ENCODE measurements at regions not wholly inside any gene's neighbourhood (a gene's known extent, or its start where the extent isn't known, plus 50 kb on each side); places are given as distances from the start of the nearest gene placed in this dataset.

DNA sequence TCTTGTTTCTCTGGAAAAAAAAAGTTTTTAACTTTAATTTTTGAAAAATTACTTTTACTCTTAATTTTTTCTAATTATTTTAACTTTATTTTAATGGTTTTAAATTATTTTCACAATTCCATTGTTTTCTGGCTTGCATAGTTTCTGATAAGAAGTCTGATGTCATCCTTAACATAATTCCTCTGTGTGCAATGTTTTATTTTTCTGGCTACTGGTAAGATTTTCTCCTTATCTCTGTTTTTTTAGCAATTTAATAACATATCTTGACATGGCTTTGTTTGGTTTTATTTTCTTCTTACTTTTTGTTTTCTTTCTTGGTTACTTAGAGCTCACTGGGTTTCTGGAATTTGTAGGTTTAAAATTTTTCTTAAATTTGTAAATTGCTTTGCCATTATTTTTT is 114.8 kb downstream of the TBXT start:
- H3K27me3 ChIP-seq (ENCODE audit: control insufficient read depth, insufficient read depth, low read length) = no peaks in the 10 kb centered on the region
- H3K9me3 ChIP-seq (ENCODE audit: control insufficient read depth, low read depth, low read length) = peaks cover 14% of the 10 kb centered on the region
- no peak overlapping the region for H3K4me3 ChIP-seq (ENCODE audit: low read length)

GRCh38 chr6:166050559-166050958 is 117.1 kb downstream of the TBXT start:
- H3K36me3 ChIP-seq (ENCODE audit: control insufficient read depth, insufficient read depth, low read length) = no peaks in the 10 kb centered on the region
- peaks cover 14% of the 10 kb centered on the region for H3K9me3 ChIP-seq (ENCODE audit: control insufficient read depth, low read depth, low read length)
- no peak overlapping the region for H3K27ac ChIP-seq (ENCODE audit: low read length)
- no peak for DNase-seq
- H3K4me3 ChIP-seq (ENCODE audit: low read length) = no peak overlapping the region
- H3K4me1 ChIP-seq (ENCODE audit: control insufficient read depth, insufficient read depth, low read length) = no peaks in the 10 kb centered on the region
- H3K27me3 ChIP-seq (ENCODE audit: control insufficient read depth, insufficient read depth, low read length) = no peaks in the 10 kb centered on the region
- 100% methylated on average over 2 of the region's 4 CpGs for WGBS (ENCODE audit: insufficient coverage, low lambda C conversion rate)

More for the DNA sequence above, 114.8 kb downstream of the TBXT start:
- no peaks in the 10 kb centered on the region for H3K36me3 ChIP-seq (ENCODE audit: control insufficient read depth, insufficient read depth, low read length)
- no peaks in the 10 kb centered on the region for H3K4me1 ChIP-seq (ENCODE audit: control insufficient read depth, insufficient read depth, low read length)
- no peak for DNase-seq
- H3K27ac ChIP-seq (ENCODE audit: low read length) = no peak overlapping the region

DNA sequence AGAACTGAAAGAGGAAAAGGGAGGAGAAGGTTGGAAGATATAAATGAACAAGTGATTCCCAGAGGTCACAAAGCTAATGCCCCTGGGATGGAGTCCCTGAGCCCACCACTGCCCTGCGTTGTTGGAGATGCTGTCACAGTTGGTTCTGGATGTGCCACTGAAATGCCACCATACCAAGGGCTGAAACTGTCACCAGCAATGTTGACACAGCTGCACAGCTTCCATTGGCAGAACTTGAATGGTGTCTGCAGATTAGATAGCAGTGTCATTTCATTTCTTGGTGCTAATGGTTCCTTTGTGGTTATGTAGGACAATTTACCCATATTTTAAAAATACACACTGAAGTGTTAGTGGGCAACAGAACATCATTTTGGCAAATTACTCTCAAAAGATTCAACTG is 120.7 kb downstream of the TBXT start:
- Histone ChIP-seq H3K27ac (ENCODE audit: low read length) (no peak overlapping the region), H3K36me3 (ENCODE audit: control insufficient read depth, insufficient read depth, low read length) (no peaks in the 10 kb centered on the region), H3K27me3 (ENCODE audit: control insufficient read depth, insufficient read depth, low read length) (no peaks in the 10 kb centered on the region), H3K4me1 (ENCODE audit: control insufficient read depth, insufficient read depth, low read length) (no peaks in the 10 kb centered on the region), H3K4me3 (ENCODE audit: low read length) (no peak overlapping the region), H3K9me3 (ENCODE audit: control insufficient read depth, low read depth, low read length) (peaks cover 3% of the 10 kb centered on the region)
- DNase-seq = no peak
- no CpG with 5 or more reads among the region's 1 CpG for WGBS (ENCODE audit: insufficient coverage, low lambda C conversion rate)

DNA sequence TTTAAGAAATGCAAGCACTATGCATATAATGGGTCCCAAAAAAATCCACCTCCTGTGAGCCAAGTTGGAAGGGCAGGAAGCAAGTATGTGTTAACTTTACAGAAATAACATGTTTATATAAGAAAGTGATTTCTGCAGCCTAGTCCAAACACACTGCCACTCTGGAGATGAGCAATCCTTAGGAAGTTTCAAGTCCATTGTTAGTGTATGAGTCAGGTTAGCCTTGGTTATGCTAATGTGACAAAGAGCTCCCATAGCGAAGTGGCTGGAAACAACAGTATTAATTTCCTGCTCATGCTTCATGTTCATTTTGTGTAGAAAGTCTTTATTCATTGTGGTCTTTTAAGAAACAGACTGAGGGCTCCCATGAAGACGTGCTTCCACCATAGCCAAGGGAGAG is 121.4 kb downstream of the TBXT start:
- DNase-seq = peak in 1 of 2 donors; percentile 8
- no peaks in the 10 kb centered on the region for H3K27me3 ChIP-seq (ENCODE audit: control insufficient read depth, insufficient read depth, low read length)
- no peaks in the 10 kb centered on the region for H3K4me1 ChIP-seq (ENCODE audit: control insufficient read depth, insufficient read depth, low read length)
- no peaks in the 10 kb centered on the region for H3K36me3 ChIP-seq (ENCODE audit: control insufficient read depth, insufficient read depth, low read length)
- H3K9me3 ChIP-seq (ENCODE audit: control insufficient read depth, low read depth, low read length) = no peaks in the 10 kb centered on the region
- no peak overlapping the region for H3K27ac ChIP-seq (ENCODE audit: low read length)
- WGBS (ENCODE audit: insufficient coverage, low lambda C conversion rate) = no CpG with 5 or more reads among the region's 2 CpGs
- H3K4me3 ChIP-seq (ENCODE audit: low read length) = no peak overlapping the region

- H3K27ac ChIP-seq (ENCODE audit: low read length) = no peak overlapping the region
- H3K36me3 ChIP-seq (ENCODE audit: control insufficient read depth, insufficient read depth, low read length) = no peaks in the 10 kb centered on the region
- no peak overlapping the region for H3K4me3 ChIP-seq (ENCODE audit: low read length)
- WGBS (ENCODE audit: insufficient coverage, low lambda C conversion rate) = no CpG with 5 or more reads among the region's 1 CpG
- no peaks in the 10 kb centered on the region for H3K4me1 ChIP-seq (ENCODE audit: control insufficient read depth, insufficient read depth, low read length)
- no peaks in the 10 kb centered on the region for H3K9me3 ChIP-seq (ENCODE audit: control insufficient read depth, low read depth, low read length)
- no peak for DNase-seq
- no peaks in the 10 kb centered on the region for H3K27me3 ChIP-seq (ENCODE audit: control insufficient read depth, insufficient read depth, low read length)
Measured at GRCh38 chr6:166045860-166046200, 121.8 kb downstream of the TBXT start.

- no CpG with 5 or more reads among the region's 3 CpGs for WGBS (ENCODE audit: insufficient coverage, low lambda C conversion rate)
- H3K27me3 ChIP-seq (ENCODE audit: control insufficient read depth, insufficient read depth, low read length) = no peaks in the 10 kb centered on the region
- no peaks in the 10 kb centered on the region for H3K36me3 ChIP-seq (ENCODE audit: control insufficient read depth, insufficient read depth, low read length)
- H3K4me3 ChIP-seq (ENCODE audit: low read length) = no peak overlapping the region
- no peaks in the 10 kb centered on the region for H3K4me1 ChIP-seq (ENCODE audit: control insufficient read depth, insufficient read depth, low read length)
- no peak for DNase-seq
- H3K9me3 ChIP-seq (ENCODE audit: control insufficient read depth, low read depth, low read length) = no peaks in the 10 kb centered on the region
- no peak overlapping the region for H3K27ac ChIP-seq (ENCODE audit: low read length)
Measured at GRCh38 chr6:166045173-166045859, 122.3 kb downstream of the TBXT start.

- no peaks in the 10 kb centered on the region for H3K36me3 ChIP-seq (ENCODE audit: control insufficient read depth, insufficient read depth, low read length)
- no CpG with 5 or more reads among the region's 4 CpGs for WGBS (ENCODE audit: insufficient coverage, low lambda C conversion rate)
Measured at GRCh38 chr6:166041277-166041676, 126.4 kb downstream of the TBXT start.

DNA sequence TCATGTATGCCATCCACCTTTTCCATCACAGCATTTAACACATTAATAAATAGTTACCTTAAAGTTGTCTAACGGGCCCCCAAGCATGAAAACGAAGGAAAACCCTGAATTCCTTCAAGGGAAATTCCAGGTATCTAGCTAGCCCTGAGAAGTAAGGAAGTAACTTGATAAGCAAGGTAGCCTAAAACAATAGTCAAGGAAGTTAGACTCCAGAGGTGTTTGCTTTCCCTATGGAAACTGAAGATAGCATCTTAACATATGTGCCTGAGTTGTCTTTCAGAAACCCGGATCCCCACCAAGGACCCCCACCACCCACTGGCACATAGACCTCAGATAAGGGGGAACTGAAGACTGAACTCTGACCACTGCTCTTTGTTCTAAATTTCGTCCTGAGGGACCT is 127.4 kb downstream of the TBXT start:
- Histone ChIP-seq H3K4me1 (ENCODE audit: control insufficient read depth, insufficient read depth, low read length) (no peaks in the 10 kb centered on the region), H3K27ac (ENCODE audit: low read length) (no peak overlapping the region), H3K36me3 (ENCODE audit: control insufficient read depth, insufficient read depth, low read length) (no peaks in the 10 kb centered on the region), H3K27me3 (ENCODE audit: control insufficient read depth, insufficient read depth, low read length) (no peaks in the 10 kb centered on the region), H3K9me3 (ENCODE audit: control insufficient read depth, low read depth, low read length) (no peaks in the 10 kb centered on the region), H3K4me3 (ENCODE audit: low read length) (no peak overlapping the region)
- no peak for DNase-seq
- 50% methylated on average over 1 of the region's 4 CpGs for WGBS (ENCODE audit: insufficient coverage, low lambda C conversion rate)

More at GRCh38 chr6:166041277-166041676, 126.4 kb downstream of the TBXT start:
- Histone ChIP-seq H3K27me3 (ENCODE audit: control insufficient read depth, insufficient read depth, low read length) (no peaks in the 10 kb centered on the region), H3K27ac (ENCODE audit: low read length) (no peak overlapping the region), H3K4me1 (ENCODE audit: control insufficient read depth, insufficient read depth, low read length) (no peaks in the 10 kb centered on the region), H3K9me3 (ENCODE audit: control insufficient read depth, low read depth, low read length) (no peaks in the 10 kb centered on the region), H3K4me3 (ENCODE audit: low read length) (no peak overlapping the region)
- no peak for DNase-seq

DNA sequence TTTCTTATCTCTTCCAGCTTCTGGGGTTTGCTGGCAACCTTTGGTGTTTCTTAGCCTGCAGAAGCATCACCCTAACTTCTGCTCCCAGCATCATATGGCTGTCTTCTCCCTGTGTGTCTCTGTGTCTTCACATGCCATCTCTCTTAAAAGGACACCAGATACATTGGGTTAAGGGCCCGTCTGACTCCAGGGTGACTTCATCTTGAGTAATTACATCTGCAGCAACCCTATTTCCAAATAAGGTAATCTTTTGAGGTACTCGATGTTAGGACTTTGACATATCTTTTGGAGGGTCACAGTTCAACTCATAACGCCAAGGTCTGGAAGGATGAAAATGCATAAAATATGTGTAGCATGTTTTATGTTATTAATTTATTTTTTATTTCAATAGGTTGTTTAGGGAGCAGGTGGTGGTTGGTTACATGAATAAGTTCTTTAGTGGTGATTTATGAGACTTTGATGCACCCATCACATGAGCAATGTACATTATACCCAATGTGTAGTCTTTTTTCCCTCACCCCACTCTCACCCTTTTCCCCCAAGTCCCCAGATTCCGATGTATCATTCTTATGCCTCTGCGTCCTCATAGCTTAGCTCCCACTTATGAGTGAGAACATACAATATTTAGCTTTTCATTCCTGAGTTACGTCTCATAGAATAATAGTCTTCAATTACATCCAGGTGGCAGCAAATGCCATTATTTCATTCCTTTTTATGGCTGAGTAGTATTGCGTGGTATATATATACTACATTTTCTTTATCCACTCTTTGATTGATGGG is 131.1 kb downstream of the TBXT start:
- H3K4me3 ChIP-seq (ENCODE audit: low read length) = no peak overlapping the region
- no peaks in the 10 kb centered on the region for H3K27me3 ChIP-seq (ENCODE audit: control insufficient read depth, insufficient read depth, low read length)
- no peaks in the 10 kb centered on the region for H3K4me1 ChIP-seq (ENCODE audit: control insufficient read depth, insufficient read depth, low read length)
- no peaks in the 10 kb centered on the region for H3K36me3 ChIP-seq (ENCODE audit: control insufficient read depth, insufficient read depth, low read length)
- no peaks in the 10 kb centered on the region for H3K9me3 ChIP-seq (ENCODE audit: control insufficient read depth, low read depth, low read length)
- no peak for DNase-seq
- H3K27ac ChIP-seq (ENCODE audit: low read length) = no peak overlapping the region
- WGBS (ENCODE audit: insufficient coverage, low lambda C conversion rate) = 94% methylated on average over 3 of the region's 7 CpGs

DNA sequence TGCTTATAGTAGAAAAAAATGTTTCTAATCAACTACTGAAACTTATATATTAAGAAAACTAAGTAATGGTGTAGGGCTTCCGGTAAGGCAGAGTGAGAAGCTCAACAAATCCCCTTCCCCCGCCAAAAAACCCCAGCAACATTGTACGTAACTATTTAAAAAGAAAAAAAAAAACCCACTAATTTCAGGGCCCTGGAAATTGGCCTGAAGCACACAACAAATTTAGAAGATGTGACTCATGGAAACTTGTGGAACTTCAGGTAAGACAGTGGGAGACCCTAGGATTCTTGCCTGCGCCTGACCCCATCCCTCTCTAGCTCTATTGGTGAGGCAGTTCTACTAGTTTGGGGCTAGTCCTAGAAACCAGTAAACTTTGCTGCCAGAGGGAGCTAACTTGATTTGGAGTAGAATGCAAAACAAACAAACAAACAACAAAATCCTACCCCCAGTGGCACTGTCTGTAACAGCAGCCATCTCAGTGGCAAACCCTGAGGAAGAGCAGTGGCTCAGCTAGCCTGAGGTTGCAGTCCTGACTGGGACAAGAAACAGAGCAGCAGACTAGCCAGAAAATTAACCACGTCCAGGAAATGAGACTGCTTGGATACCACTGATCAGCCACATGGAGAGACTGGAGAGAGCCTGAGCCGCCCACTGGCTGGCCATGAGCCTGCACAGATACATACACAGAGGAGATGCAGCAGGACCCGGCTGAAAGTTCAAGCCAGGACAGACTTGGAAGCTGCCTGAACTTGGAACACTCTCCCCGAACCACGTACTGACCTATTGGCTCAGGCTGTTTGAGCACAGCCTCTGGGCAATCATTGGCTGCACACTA is 135.1 kb downstream of the TBXT start:
- H3K36me3 ChIP-seq (ENCODE audit: control insufficient read depth, insufficient read depth, low read length) = no peaks in the 10 kb centered on the region
- no peak overlapping the region for H3K4me3 ChIP-seq (ENCODE audit: low read length)
- H3K4me1 ChIP-seq (ENCODE audit: control insufficient read depth, insufficient read depth, low read length) = no peaks in the 10 kb centered on the region
- no peak for DNase-seq
- no peak overlapping the region for H3K27ac ChIP-seq (ENCODE audit: low read length)
- no CpG with 5 or more reads among the region's 9 CpGs for WGBS (ENCODE audit: insufficient coverage, low lambda C conversion rate)
- no peaks in the 10 kb centered on the region for H3K9me3 ChIP-seq (ENCODE audit: control insufficient read depth, low read depth, low read length)
- H3K27me3 ChIP-seq (ENCODE audit: control insufficient read depth, insufficient read depth, low read length) = peaks cover 2% of the 10 kb centered on the region
